ENCODE measurements at regions not wholly inside any gene's neighbourhood (a gene's known extent, or its start where the extent isn't known, plus 50 kb on each side); places are given as distances from the start of the nearest gene placed in this dataset.

GRCh38 chr12:126390969-126391566 lies 1325.8 kb downstream of the AACS start:
- no peak overlapping the region for H3K4me3 ChIP-seq
- no peaks in the 10 kb centered on the region for H3K4me1 ChIP-seq (ENCODE audit: control insufficient read depth in 5 of 5, insufficient read depth in 5 of 5, low read length in 5 of 5)
- H3K9ac ChIP-seq (ENCODE audit: insufficient read depth in 1 of 2, low read length in 2 of 2) = no peak overlapping the region
- peaks cover 0 to 2% (median 0%) of the 10 kb centered on the region in 4 donors for H3K9me3 ChIP-seq (ENCODE audit: control insufficient read depth in 4 of 4, insufficient read depth in 3 of 4, low read length in 3 of 4)
- ATAC-seq (ENCODE audit: insufficient read depth, low FRiP score) = no peak
- TF ChIP-seq CTCF (IDR thresholded peaks at IDR 0.05; ENCODE audit: control extremely low read depth, extremely low read depth) = no peak
- H3K27ac ChIP-seq (ENCODE audit: low read depth in 1 of 2, low read length in 1 of 2) = no peak overlapping the region
- H3K27me3 ChIP-seq (ENCODE audit: control insufficient read depth in 3 of 3, insufficient read depth in 3 of 3, low read length in 2 of 3) = no peaks in the 10 kb centered on the region
- WGBS, 2 donors = 66 to 80% methylated on average over 6 of the region's 6 CpGs
- H3K36me3 ChIP-seq (ENCODE audit: control insufficient read depth in 4 of 4, insufficient read depth in 4 of 4, low read length in 4 of 4) = no peaks in the 10 kb centered on the region
- peak in 1 of 3 donors; percentile 3 for DNase-seq

GRCh38 chr12:126396536-126396935 lies 1331.3 kb downstream of the AACS start:
- Histone ChIP-seq H3K4me1 (ENCODE audit: control insufficient read depth in 5 of 5, insufficient read depth in 5 of 5, low read length in 5 of 5) (no peaks in the 10 kb centered on the region), H3K27ac (ENCODE audit: low read depth in 1 of 2, low read length in 1 of 2) (no peak overlapping the region), H3K27me3 (ENCODE audit: control insufficient read depth in 3 of 3, insufficient read depth in 3 of 3, low read length in 2 of 3) (no peaks in the 10 kb centered on the region), H3K9ac (ENCODE audit: insufficient read depth in 1 of 2, low read length in 2 of 2) (no peak overlapping the region), H3K4me3 (no peak overlapping the region), H3K36me3 (ENCODE audit: control insufficient read depth in 4 of 4, insufficient read depth in 4 of 4, low read length in 4 of 4) (no peaks in the 10 kb centered on the region), H3K9me3 (ENCODE audit: control insufficient read depth in 4 of 4, insufficient read depth in 3 of 4, low read length in 3 of 4) (peaks cover 0 to 5% (median 2%) of the 10 kb centered on the region in 4 donors)
- 87 to 88% methylated on average over 6 of the region's 6 CpGs for WGBS, 2 donors
- ATAC-seq (ENCODE audit: insufficient read depth, low FRiP score) (no peak), DNase-seq (no peak)
- TF ChIP-seq CTCF (IDR thresholded peaks at IDR 0.05; ENCODE audit: control extremely low read depth, extremely low read depth) = no peak

- ATAC-seq (ENCODE audit: insufficient read depth, low FRiP score) = no peak
- Histone ChIP-seq H3K9me3 (ENCODE audit: control insufficient read depth in 4 of 4, insufficient read depth in 3 of 4, low read length in 3 of 4) (peaks cover 0 to 5% (median 2%) of the 10 kb centered on the region in 4 donors), H3K4me3 (no peak overlapping the region), H3K4me1 (ENCODE audit: control insufficient read depth in 5 of 5, insufficient read depth in 5 of 5, low read length in 5 of 5) (no peaks in the 10 kb centered on the region), H3K27me3 (ENCODE audit: control insufficient read depth in 3 of 3, insufficient read depth in 3 of 3, low read length in 2 of 3) (no peaks in the 10 kb centered on the region), H3K27ac (ENCODE audit: low read depth in 1 of 2, low read length in 1 of 2) (no peak overlapping the region), H3K36me3 (ENCODE audit: control insufficient read depth in 4 of 4, insufficient read depth in 4 of 4, low read length in 4 of 4) (no peaks in the 10 kb centered on the region), H3K9ac (ENCODE audit: insufficient read depth in 1 of 2, low read length in 2 of 2) (no peak overlapping the region)
- DNase-seq = no peak
- WGBS, 2 donors = 83 to 86% methylated on average over 7 of the region's 7 CpGs
- no peak for TF ChIP-seq CTCF (IDR thresholded peaks at IDR 0.05; ENCODE audit: control extremely low read depth, extremely low read depth)
Measured at GRCh38 chr12:126397071-126397581, 1331.9 kb downstream of the AACS start.

- Histone ChIP-seq H3K27me3 (ENCODE audit: control insufficient read depth in 3 of 3, insufficient read depth in 3 of 3, low read length in 2 of 3) (no peaks in the 10 kb centered on the region), H3K4me1 (ENCODE audit: control insufficient read depth in 5 of 5, insufficient read depth in 5 of 5, low read length in 5 of 5) (no peaks in the 10 kb centered on the region), H3K9ac (ENCODE audit: insufficient read depth in 1 of 2, low read length in 2 of 2) (no peak overlapping the region), H3K27ac (ENCODE audit: low read depth in 1 of 2, low read length in 1 of 2) (no peak overlapping the region), H3K9me3 (ENCODE audit: control insufficient read depth in 4 of 4, insufficient read depth in 3 of 4, low read length in 3 of 4) (peaks cover 0 to 5% (median 2%) of the 10 kb centered on the region in 4 donors), H3K4me3 (no peak overlapping the region), H3K36me3 (ENCODE audit: control insufficient read depth in 4 of 4, insufficient read depth in 4 of 4, low read length in 4 of 4) (no peaks in the 10 kb centered on the region)
- no peak for TF ChIP-seq CTCF (IDR thresholded peaks at IDR 0.05; ENCODE audit: control extremely low read depth, extremely low read depth)
- ATAC-seq (ENCODE audit: insufficient read depth, low FRiP score) (no peak), DNase-seq (no peak)
- 78 to 87% methylated on average over 1 of the region's 1 CpG for WGBS, 2 donors
Measured at GRCh38 chr12:126397660-126398059, 1332.4 kb downstream of the AACS start.
